ENCODE measurements at regions not wholly inside any gene's neighbourhood (a gene's known extent, or its start where the extent isn't known, plus 50 kb on each side); places are given as distances from the start of the nearest gene placed in this dataset.

DNA sequence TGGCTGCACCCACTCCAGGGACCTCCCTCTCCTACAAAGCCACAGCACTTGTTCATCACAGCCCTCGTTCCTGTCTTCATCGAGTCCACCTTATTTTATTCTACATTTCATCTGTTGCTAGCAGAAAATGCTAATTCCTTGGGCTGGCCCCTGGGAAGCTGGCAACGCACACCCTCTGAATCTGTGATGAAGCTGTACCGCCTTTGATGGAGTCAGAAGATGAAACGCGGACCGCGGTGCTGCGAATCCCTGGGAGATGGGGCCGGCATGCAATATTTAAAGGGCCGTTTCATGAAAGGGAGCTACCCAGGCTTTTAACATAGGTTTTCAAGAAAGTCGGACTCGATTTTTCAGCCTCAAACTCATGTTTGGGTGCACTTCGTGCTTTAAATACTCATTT, 88.5 kb downstream of the NPTX2 start:
- TF ChIP-seq GABPA (IDR thresholded peaks at IDR 0.05 in 1 of 2, conservative IDR thresholded peaks at IDR 0.05 in 1 of 2) (no peak), CTCF (IDR thresholded peaks at IDR 0.05; ENCODE audit: low read depth, low read length, missing input control) (no peak), EGR1 (IDR thresholded peaks at IDR 0.05; ENCODE audit: low read depth in 2 of 2) (no peak), TAF1 (conservative IDR thresholded peaks at IDR 0.05) (no peak), MAX (IDR thresholded peaks at IDR 0.05) (no peak), HNF4G (IDR thresholded peaks at IDR 0.05) (no peak), NR2F2 (IDR thresholded peaks at IDR 0.05) (no peak)

All from liver (tissue), 3 donors.